ENCODE measurements at regions not wholly inside any gene's neighbourhood (a gene's known extent, or its start where the extent isn't known, plus 50 kb on each side); places are given as distances from the start of the nearest gene placed in this dataset.

- no peak for DNase-seq
- Mint-ChIP-seq H3K9me3 (no peaks in the 10 kb centered on the region), H3K36me3 (no peaks in the 10 kb centered on the region)
Measured at GRCh38 chr15:95724908-95725633, 605.4 kb upstream of the NR2F2 start.

GRCh38 chr15:95726891-95727290 is 603.6 kb upstream of the NR2F2 start:
- no peak for DNase-seq
- H3K4me3 Mint-ChIP-seq, result no peak overlapping the region
- H3K4me1 Mint-ChIP-seq, result no peaks in the 10 kb centered on the region
- no peaks in the 10 kb centered on the region for H3K9me3 Mint-ChIP-seq
- H3K36me3 Mint-ChIP-seq, result no peaks in the 10 kb centered on the region
- no peaks in the 10 kb centered on the region for H3K27me3 Mint-ChIP-seq
- no peak overlapping the region for H3K27ac Mint-ChIP-seq

More at GRCh38 chr15:95724908-95725633, 605.4 kb upstream of the NR2F2 start:
- Mint-ChIP-seq H3K4me1 (no peaks in the 10 kb centered on the region), H3K4me3 (no peak overlapping the region), H3K27me3 (no peaks in the 10 kb centered on the region), H3K27ac (no peak overlapping the region)

GRCh38 chr15:95733931-95734330 is 596.6 kb upstream of the NR2F2 start:
- H3K27me3 Mint-ChIP-seq, result no peaks in the 10 kb centered on the region
- H3K4me3 Mint-ChIP-seq, result no peak overlapping the region
- DNase-seq, result peak; percentile 3

GRCh38 chr15:95734422-95735316 is 595.8 kb upstream of the NR2F2 start:
- H3K36me3 Mint-ChIP-seq, result peaks cover 14% of the 10 kb centered on the region
- H3K4me3 Mint-ChIP-seq, result peak overlapping the region; percentile 23
- peaks cover 16% of the 10 kb centered on the region for H3K9me3 Mint-ChIP-seq
- peak overlapping the region; percentile 57 for H3K27ac Mint-ChIP-seq
- no peak for DNase-seq
- no peaks in the 10 kb centered on the region for H3K27me3 Mint-ChIP-seq
- H3K4me1 Mint-ChIP-seq, result peaks cover 20% of the 10 kb centered on the region

More at GRCh38 chr15:95733931-95734330, 596.6 kb upstream of the NR2F2 start:
- Mint-ChIP-seq H3K36me3 (peaks cover 14% of the 10 kb centered on the region), H3K4me1 (peaks cover 20% of the 10 kb centered on the region), H3K27ac (no peak overlapping the region), H3K9me3 (peaks cover 16% of the 10 kb centered on the region)

- Mint-ChIP-seq H3K27ac (no peak overlapping the region), H3K4me1 (peaks cover 30% of the 10 kb centered on the region), H3K9me3 (peaks cover 16% of the 10 kb centered on the region), H3K4me3 (no peak overlapping the region), H3K27me3 (no peaks in the 10 kb centered on the region), H3K36me3 (peaks cover 15% of the 10 kb centered on the region)
- no peak for DNase-seq
Measured at GRCh38 chr15:95737060-95737459, 593.4 kb upstream of the NR2F2 start.

- DNase-seq, result no peak
- Mint-ChIP-seq H3K27me3 (no peaks in the 10 kb centered on the region), H3K4me1 (peaks cover 24% of the 10 kb centered on the region), H3K9me3 (peaks cover 14% of the 10 kb centered on the region), H3K27ac (no peak overlapping the region), H3K36me3 (peaks cover 19% of the 10 kb centered on the region), H3K4me3 (no peak overlapping the region)
Measured at GRCh38 chr15:95739131-95739530, 591.4 kb upstream of the NR2F2 start.

GRCh38 chr15:95741830-95742229 is 588.7 kb upstream of the NR2F2 start:
- Mint-ChIP-seq H3K4me3 (no peak overlapping the region), H3K27me3 (no peaks in the 10 kb centered on the region), H3K4me1 (peaks cover 11% of the 10 kb centered on the region), H3K27ac (no peak overlapping the region), H3K9me3 (no peaks in the 10 kb centered on the region), H3K36me3 (peaks cover 5% of the 10 kb centered on the region)
- no peak for DNase-seq

- H3K9me3 Mint-ChIP-seq, result no peaks in the 10 kb centered on the region
- H3K36me3 Mint-ChIP-seq, result peaks cover 5% of the 10 kb centered on the region
- H3K4me3 Mint-ChIP-seq, result no peak overlapping the region
- no peak for DNase-seq
- peaks cover 11% of the 10 kb centered on the region for H3K4me1 Mint-ChIP-seq
- H3K27ac Mint-ChIP-seq, result no peak overlapping the region
- H3K27me3 Mint-ChIP-seq, result no peaks in the 10 kb centered on the region
Measured at GRCh38 chr15:95742256-95742655, 588.2 kb upstream of the NR2F2 start.

- H3K36me3 Mint-ChIP-seq, result peaks cover 5% of the 10 kb centered on the region
- no peak for DNase-seq
- H3K4me1 Mint-ChIP-seq, result peaks cover 11% of the 10 kb centered on the region
- no peak overlapping the region for H3K27ac Mint-ChIP-seq
- H3K27me3 Mint-ChIP-seq, result no peaks in the 10 kb centered on the region
- H3K4me3 Mint-ChIP-seq, result no peak overlapping the region
- no peaks in the 10 kb centered on the region for H3K9me3 Mint-ChIP-seq
Measured at GRCh38 chr15:95742836-95743235, 587.7 kb upstream of the NR2F2 start.

- no peaks in the 10 kb centered on the region for H3K36me3 Mint-ChIP-seq
- no peak for DNase-seq
- no peak overlapping the region for H3K27ac Mint-ChIP-seq
Measured at GRCh38 chr15:95757171-95757570, 573.3 kb upstream of the NR2F2 start.

GRCh38 chr15:95758451-95758850 is 572.0 kb upstream of the NR2F2 start:
- peaks cover 6% of the 10 kb centered on the region for H3K27me3 Mint-ChIP-seq
- H3K27ac Mint-ChIP-seq, result no peak overlapping the region
- H3K4me1 Mint-ChIP-seq, result no peaks in the 10 kb centered on the region
- no peak overlapping the region for H3K4me3 Mint-ChIP-seq
- H3K9me3 Mint-ChIP-seq, result no peaks in the 10 kb centered on the region
- H3K36me3 Mint-ChIP-seq, result no peaks in the 10 kb centered on the region
- no peak for DNase-seq

More at GRCh38 chr15:95757171-95757570, 573.3 kb upstream of the NR2F2 start:
- Mint-ChIP-seq H3K9me3 (no peaks in the 10 kb centered on the region), H3K27me3 (peaks cover 11% of the 10 kb centered on the region), H3K4me1 (no peaks in the 10 kb centered on the region), H3K4me3 (no peak overlapping the region)

- no peak overlapping the region for H3K4me3 Mint-ChIP-seq
- peaks cover 6% of the 10 kb centered on the region for H3K27me3 Mint-ChIP-seq
- DNase-seq, result no peak
- H3K4me1 Mint-ChIP-seq, result no peaks in the 10 kb centered on the region
- H3K36me3 Mint-ChIP-seq, result no peaks in the 10 kb centered on the region
- H3K27ac Mint-ChIP-seq, result no peak overlapping the region
- no peaks in the 10 kb centered on the region for H3K9me3 Mint-ChIP-seq
Measured at GRCh38 chr15:95758851-95759250, 571.6 kb upstream of the NR2F2 start.

GRCh38 chr15:95760508-95760907 is 570.0 kb upstream of the NR2F2 start:
- H3K36me3 Mint-ChIP-seq, result no peaks in the 10 kb centered on the region
- no peak overlapping the region for H3K27ac Mint-ChIP-seq
- H3K4me1 Mint-ChIP-seq, result no peaks in the 10 kb centered on the region
- DNase-seq, result no peak
- H3K27me3 Mint-ChIP-seq, result peaks cover 7% of the 10 kb centered on the region
- H3K4me3 Mint-ChIP-seq, result no peak overlapping the region
- no peaks in the 10 kb centered on the region for H3K9me3 Mint-ChIP-seq

- peaks cover 5% of the 10 kb centered on the region for H3K27me3 Mint-ChIP-seq
- no peak overlapping the region for H3K27ac Mint-ChIP-seq
- no peaks in the 10 kb centered on the region for H3K9me3 Mint-ChIP-seq
- DNase-seq, result no peak
- no peaks in the 10 kb centered on the region for H3K36me3 Mint-ChIP-seq
- no peaks in the 10 kb centered on the region for H3K4me1 Mint-ChIP-seq
- H3K4me3 Mint-ChIP-seq, result no peak overlapping the region
Measured at GRCh38 chr15:95761501-95762165, 568.9 kb upstream of the NR2F2 start.

GRCh38 chr15:95763426-95763825 is 567.1 kb upstream of the NR2F2 start:
- peaks cover 5% of the 10 kb centered on the region for H3K27me3 Mint-ChIP-seq
- H3K9me3 Mint-ChIP-seq, result no peaks in the 10 kb centered on the region
- no peak for DNase-seq
- no peaks in the 10 kb centered on the region for H3K36me3 Mint-ChIP-seq
- no peaks in the 10 kb centered on the region for H3K4me1 Mint-ChIP-seq
- H3K4me3 Mint-ChIP-seq, result no peak overlapping the region
- H3K27ac Mint-ChIP-seq, result no peak overlapping the region
